ENCODE measurements at regions not wholly inside any gene's neighbourhood (a gene's known extent, or its start where the extent isn't known, plus 50 kb on each side); places are given as distances from the start of the nearest gene placed in this dataset.

- TF ChIP-seq EZH2 (IDR thresholded peaks at IDR 0.05; ENCODE audit: borderline replicate concordance, low read depth, low read length, severe bottlenecking) (no peak), GATA2 (IDR thresholded peaks at IDR 0.05; ENCODE audit: insufficient read depth, insufficient read length, low read depth, low read length) (no peak), FOS (IDR thresholded peaks at IDR 0.05; ENCODE audit: borderline replicate concordance, insufficient read depth, low read length) (no peak), CTCF (IDR thresholded peaks at IDR 0.05; ENCODE audit: extremely low read depth in 1 of 2, insufficient read depth in 1 of 2, low read depth in 1 of 2, low read length in 2 of 2) (no peak), POLR2A (IDR thresholded peaks at IDR 0.05; ENCODE audit: low read depth, low read length) (no peak)
- no peak for DNase-seq (ENCODE audit: low read depth, low spot score)
- Histone ChIP-seq H3K9me3 (replicated peaks; ENCODE audit: control insufficient read depth, insufficient read depth, low read length) (no peaks in the 10 kb centered on the region), H3K9ac (replicated peaks; ENCODE audit: extremely low read depth, insufficient read depth, low read length) (no peak overlapping the region), H2AFZ (ENCODE audit: low read depth, low read length) (no peak overlapping the region), H3K27ac (ENCODE audit: insufficient read depth, low read depth, low read length) (no peak overlapping the region), H4K20me1 (replicated peaks; ENCODE audit: control insufficient read depth, extremely low read depth, insufficient read depth, low read length) (no peaks in the 10 kb centered on the region), H3K4me3 (replicated peaks in 1 of 3; ENCODE audit: insufficient read depth in 1 of 3, low read depth in 1 of 3, low read length in 3 of 3) (no peak overlapping the region), H3K79me2 (ENCODE audit: control insufficient read depth, insufficient read depth, low read length) (no peaks in the 10 kb centered on the region), H3K36me3 (ENCODE audit: control insufficient read depth in 2 of 2, extremely low read depth in 1 of 2, insufficient read depth in 2 of 2, low read length in 2 of 2) (no peaks in the 10 kb centered on the region), H3K4me1 (ENCODE audit: control insufficient read depth, extremely low read depth, insufficient read depth, low read length) (no peaks in the 10 kb centered on the region), H3K27me3 (ENCODE audit: control insufficient read depth in 2 of 2, insufficient read depth in 2 of 2, low read length in 2 of 2) (no peaks in the 10 kb centered on the region), H3K9me1 (replicated peaks; ENCODE audit: control insufficient read depth, extremely low read depth, insufficient read depth, low read length) (no peaks in the 10 kb centered on the region), H3K4me2 (ENCODE audit: insufficient read depth, low read length) (no peak overlapping the region)
- FAIRE-seq: no peak
- CTCF ChIA-PET: no interaction called here
- no TSS peak for BruUV-seq (replicated peaks)
- POLR2A ChIA-PET: no interaction called here
- intact Hi-C loops (cut with micrococcal nuclease) (no loop called here), dilution Hi-C loops (cut with MboI; ENCODE audit: extremely low pct_ligation_motif_present, low sequenced_read_pairs) (no loop called here)
These were observed 732.7 kb downstream of the SEMA5A start for GRCh38 chr5:8813180-8813579.

- H3K36me3 ChIP-seq (ENCODE audit: control insufficient read depth in 2 of 2, extremely low read depth in 1 of 2, insufficient read depth in 2 of 2, low read length in 2 of 2): no peaks in the 10 kb centered on the region
- H3K4me1 ChIP-seq (ENCODE audit: control insufficient read depth, extremely low read depth, insufficient read depth, low read length): no peaks in the 10 kb centered on the region
- H3K79me2 ChIP-seq (ENCODE audit: control insufficient read depth, insufficient read depth, low read length): no peaks in the 10 kb centered on the region
- BruUV-seq (replicated peaks): no TSS peak
- TF ChIP-seq EZH2 (IDR thresholded peaks at IDR 0.05; ENCODE audit: borderline replicate concordance, low read depth, low read length, severe bottlenecking): no peak
- TF ChIP-seq POLR2AphosphoS5 (IDR thresholded peaks at IDR 0.05; ENCODE audit: insufficient read depth, low read depth, low read length): no peak
- no peak for TF ChIP-seq JUN (IDR thresholded peaks at IDR 0.05; ENCODE audit: borderline replicate concordance, insufficient read depth, insufficient read length, low read depth)
- TF ChIP-seq FOS (IDR thresholded peaks at IDR 0.05; ENCODE audit: borderline replicate concordance, insufficient read depth, low read length): no peak
- no peak for TF ChIP-seq MYC (IDR thresholded peaks at IDR 0.05; ENCODE audit: low read depth, low read length)
- no peak for TF ChIP-seq CTCF (IDR thresholded peaks at IDR 0.05; ENCODE audit: extremely low read depth in 1 of 2, insufficient read depth in 1 of 2, low read depth in 1 of 2, low read length in 2 of 2)
- no peak for TF ChIP-seq GATA2 (IDR thresholded peaks at IDR 0.05; ENCODE audit: insufficient read depth, insufficient read length, low read depth, low read length)
- TF ChIP-seq POLR2A (IDR thresholded peaks at IDR 0.05; ENCODE audit: low read depth, low read length): no peak
- no peak for TF ChIP-seq MAX (IDR thresholded peaks at IDR 0.05; ENCODE audit: insufficient read depth, insufficient read length)
- H3K27me3 ChIP-seq (ENCODE audit: control insufficient read depth in 2 of 2, insufficient read depth in 2 of 2, low read length in 2 of 2): no peaks in the 10 kb centered on the region
- no peak overlapping the region for H3K27ac ChIP-seq (ENCODE audit: insufficient read depth, low read depth, low read length)
- CTCF ChIA-PET: no interaction called here
- H3K9me1 ChIP-seq (replicated peaks; ENCODE audit: control insufficient read depth, extremely low read depth, insufficient read depth, low read length): no peaks in the 10 kb centered on the region
- H3K4me3 ChIP-seq (replicated peaks in 1 of 3; ENCODE audit: insufficient read depth in 1 of 3, low read depth in 1 of 3, low read length in 3 of 3): no peak overlapping the region
- no peak for DNase-seq (ENCODE audit: low read depth, low spot score)
- no peak for FAIRE-seq
- intact Hi-C loops (cut with micrococcal nuclease) (no loop called here), dilution Hi-C loops (cut with MboI; ENCODE audit: extremely low pct_ligation_motif_present, low sequenced_read_pairs) (no loop called here)
- H4K20me1 ChIP-seq (replicated peaks; ENCODE audit: control insufficient read depth, extremely low read depth, insufficient read depth, low read length): no peaks in the 10 kb centered on the region
- no peak overlapping the region for H2AFZ ChIP-seq (ENCODE audit: low read depth, low read length)
- POLR2A ChIA-PET: no interaction called here
- no peaks in the 10 kb centered on the region for H3K9me3 ChIP-seq (replicated peaks; ENCODE audit: control insufficient read depth, insufficient read depth, low read length)
- H3K4me2 ChIP-seq (ENCODE audit: insufficient read depth, low read length): no peak overlapping the region
- H3K9ac ChIP-seq (replicated peaks; ENCODE audit: extremely low read depth, insufficient read depth, low read length): no peak overlapping the region
These were observed 731.8 kb downstream of the SEMA5A start for GRCh38 chr5:8814105-8814504.

All from endothelial cell of umbilical vein (primary cell).